ENCODE measurements at regions not wholly inside any gene's neighbourhood (a gene's known extent, or its start where the extent isn't known, plus 50 kb on each side); places are given as distances from the start of the nearest gene placed in this dataset.

DNA sequence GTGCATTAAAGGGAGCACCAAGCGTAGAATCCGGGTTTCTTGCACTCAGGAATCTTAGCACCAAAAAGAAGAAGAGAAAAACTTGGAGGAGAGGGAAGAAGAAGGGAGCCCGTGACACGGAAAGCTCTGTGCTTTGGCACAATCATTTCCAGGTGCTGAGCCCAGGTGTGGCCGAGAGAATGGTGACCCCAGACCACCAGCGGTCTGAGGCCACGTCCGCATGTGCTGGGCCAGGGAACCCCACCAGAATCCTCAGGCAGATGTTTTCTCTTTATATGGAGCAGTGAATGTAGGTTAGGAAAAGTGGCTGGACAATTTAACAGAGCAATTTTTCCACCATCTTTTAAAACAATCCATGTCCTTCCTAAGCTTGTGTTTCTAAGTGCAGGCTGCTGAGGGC is 520.9 kb downstream of the EPHA4 start:
- TF ChIP-seq, protein P1, sequence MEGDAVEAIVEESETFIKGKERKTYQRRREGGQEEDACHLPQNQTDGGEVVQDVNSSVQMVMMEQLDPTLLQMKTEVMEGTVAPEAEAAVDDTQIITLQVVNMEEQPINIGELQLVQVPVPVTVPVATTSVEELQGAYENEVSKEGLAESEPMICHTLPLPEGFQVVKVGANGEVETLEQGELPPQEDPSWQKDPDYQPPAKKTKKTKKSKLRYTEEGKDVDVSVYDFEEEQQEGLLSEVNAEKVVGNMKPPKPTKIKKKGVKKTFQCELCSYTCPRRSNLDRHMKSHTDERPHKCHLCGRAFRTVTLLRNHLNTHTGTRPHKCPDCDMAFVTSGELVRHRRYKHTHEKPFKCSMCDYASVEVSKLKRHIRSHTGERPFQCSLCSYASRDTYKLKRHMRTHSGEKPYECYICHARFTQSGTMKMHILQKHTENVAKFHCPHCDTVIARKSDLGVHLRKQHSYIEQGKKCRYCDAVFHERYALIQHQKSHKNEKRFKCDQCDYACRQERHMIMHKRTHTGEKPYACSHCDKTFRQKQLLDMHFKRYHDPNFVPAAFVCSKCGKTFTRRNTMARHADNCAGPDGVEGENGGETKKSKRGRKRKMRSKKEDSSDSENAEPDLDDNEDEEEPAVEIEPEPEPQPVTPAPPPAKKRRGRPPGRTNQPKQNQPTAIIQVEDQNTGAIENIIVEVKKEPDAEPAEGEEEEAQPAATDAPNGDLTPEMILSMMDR (IDR thresholded peaks at IDR 0.05): no peak
- no peak for TF ChIP-seq POLR2A (IDR thresholded peaks at IDR 0.05)

All from body of pancreas (tissue), 4 donors.